ENCODE measurements at regions not wholly inside any gene's neighbourhood (a gene's known extent, or its start where the extent isn't known, plus 50 kb on each side); places are given as distances from the start of the nearest gene placed in this dataset.

DNA sequence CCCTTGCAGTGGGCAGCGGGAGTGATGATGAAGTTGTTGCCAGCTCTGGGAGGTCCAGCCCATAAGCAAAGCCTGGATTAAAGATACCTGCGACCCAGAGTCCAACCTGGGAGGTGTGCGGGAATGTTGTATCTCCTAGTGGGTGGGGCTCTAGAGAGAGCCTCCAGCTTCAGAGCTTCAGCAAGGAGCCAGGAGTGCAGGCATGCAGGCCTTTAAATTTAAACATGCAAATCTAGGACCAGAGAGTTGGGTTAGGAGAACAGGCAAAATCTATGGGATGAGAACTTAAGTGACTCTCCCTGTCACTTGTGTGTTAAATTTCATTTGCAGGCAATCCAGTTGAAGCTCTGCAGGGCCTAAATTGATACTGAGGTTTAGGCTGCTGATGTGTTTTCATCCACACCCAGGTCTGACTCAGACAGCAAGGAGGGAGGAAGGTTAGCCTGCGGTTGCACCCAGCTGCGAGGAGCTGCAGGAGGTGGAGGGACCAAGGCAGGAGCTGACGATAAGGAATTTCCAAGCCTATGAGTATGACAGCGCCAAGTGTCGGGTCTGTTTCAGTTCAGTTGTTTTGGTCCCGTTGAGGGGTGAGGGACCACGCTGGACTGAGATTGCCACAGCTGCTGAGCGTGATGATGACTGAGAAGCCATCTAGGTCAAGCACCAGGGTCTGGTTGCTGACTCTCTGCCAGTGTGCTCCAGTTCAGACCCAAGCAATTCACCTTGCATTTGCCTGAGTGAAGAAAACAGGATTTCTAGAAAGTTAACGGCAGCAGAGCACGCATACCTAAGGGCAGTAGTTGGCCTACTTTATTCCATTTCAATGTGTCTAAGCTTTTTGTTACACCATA, 243.0 kb downstream of the ICE1 start:
- TF ChIP-seq, protein P1, sequence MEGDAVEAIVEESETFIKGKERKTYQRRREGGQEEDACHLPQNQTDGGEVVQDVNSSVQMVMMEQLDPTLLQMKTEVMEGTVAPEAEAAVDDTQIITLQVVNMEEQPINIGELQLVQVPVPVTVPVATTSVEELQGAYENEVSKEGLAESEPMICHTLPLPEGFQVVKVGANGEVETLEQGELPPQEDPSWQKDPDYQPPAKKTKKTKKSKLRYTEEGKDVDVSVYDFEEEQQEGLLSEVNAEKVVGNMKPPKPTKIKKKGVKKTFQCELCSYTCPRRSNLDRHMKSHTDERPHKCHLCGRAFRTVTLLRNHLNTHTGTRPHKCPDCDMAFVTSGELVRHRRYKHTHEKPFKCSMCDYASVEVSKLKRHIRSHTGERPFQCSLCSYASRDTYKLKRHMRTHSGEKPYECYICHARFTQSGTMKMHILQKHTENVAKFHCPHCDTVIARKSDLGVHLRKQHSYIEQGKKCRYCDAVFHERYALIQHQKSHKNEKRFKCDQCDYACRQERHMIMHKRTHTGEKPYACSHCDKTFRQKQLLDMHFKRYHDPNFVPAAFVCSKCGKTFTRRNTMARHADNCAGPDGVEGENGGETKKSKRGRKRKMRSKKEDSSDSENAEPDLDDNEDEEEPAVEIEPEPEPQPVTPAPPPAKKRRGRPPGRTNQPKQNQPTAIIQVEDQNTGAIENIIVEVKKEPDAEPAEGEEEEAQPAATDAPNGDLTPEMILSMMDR (IDR thresholded peaks at IDR 0.05): no peak
- TF ChIP-seq POLR2A (IDR thresholded peaks at IDR 0.05): no peak

All from thyroid gland (tissue), 4 donors.